ENCODE measurements at regions not wholly inside any gene's neighbourhood (a gene's known extent, or its start where the extent isn't known, plus 50 kb on each side); places are given as distances from the start of the nearest gene placed in this dataset.

GRCh38 chr14:98160901-98161300 is 1111.1 kb downstream of the BCL11B start:
- DNase-seq: no peak

- DNase-seq: no peak
Observed at GRCh38 chr14:98161356-98161755, 1110.6 kb downstream of the BCL11B start.

- DNase-seq: no peak
Observed at GRCh38 chr14:98162856-98163805, 1108.9 kb downstream of the BCL11B start.

- DNase-seq: no peak
Observed at GRCh38 chr14:98163873-98164272, 1108.1 kb downstream of the BCL11B start.

- no peak for DNase-seq
Observed at GRCh38 chr14:98165976-98166375, 1106.0 kb downstream of the BCL11B start.

DNA sequence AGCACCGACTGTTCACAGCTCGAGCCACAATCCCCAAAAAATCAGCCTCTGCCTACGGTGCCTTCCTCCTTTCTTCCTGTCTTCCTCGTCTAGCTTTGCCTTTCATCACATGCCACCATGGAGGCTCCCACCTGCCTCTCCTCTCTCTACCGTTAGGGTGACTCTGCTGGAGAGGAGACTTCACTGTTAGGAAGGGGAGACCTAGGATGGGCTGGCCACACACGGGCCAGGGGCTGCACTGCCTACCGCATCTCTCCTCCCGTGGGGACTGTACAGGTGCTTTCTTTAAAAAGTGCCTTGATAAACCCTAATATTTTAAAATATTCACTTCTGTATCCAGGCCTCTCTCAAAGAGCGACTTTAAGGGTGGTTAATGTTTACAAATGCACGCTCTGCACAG is 1104.7 kb downstream of the BCL11B start:
- no peak for DNase-seq

DNA sequence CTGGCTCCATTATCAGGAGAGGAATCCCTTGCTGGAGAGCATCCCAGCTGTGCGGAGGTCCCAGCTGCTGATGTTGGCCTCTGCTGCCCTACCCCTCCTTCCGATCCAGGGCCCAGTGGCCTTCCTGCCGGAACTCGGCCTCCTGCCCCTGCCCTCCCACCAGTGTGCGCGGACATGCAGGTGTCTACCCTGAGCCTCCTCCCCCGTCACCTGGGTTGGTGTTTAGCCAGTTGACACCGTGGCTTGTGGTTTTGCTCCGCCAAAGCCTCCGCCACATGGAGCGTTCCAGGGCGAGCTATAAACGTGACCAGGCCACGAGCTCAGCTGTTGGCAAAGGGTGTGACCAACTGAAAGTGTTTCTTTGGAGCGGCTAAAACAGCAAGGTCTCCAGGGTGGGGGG is 1104.3 kb downstream of the BCL11B start:
- no peak for DNase-seq

- DNase-seq: no peak
Observed at GRCh38 chr14:98168211-98168985, 1103.6 kb downstream of the BCL11B start.

GRCh38 chr14:98169170-98169587 is 1102.8 kb downstream of the BCL11B start:
- DNase-seq: no peak

- DNase-seq: no peak
Observed at GRCh38 chr14:98170575-98170974, 1101.4 kb downstream of the BCL11B start.

- no peak for DNase-seq
Observed at GRCh38 chr14:98171654-98172053, 1100.3 kb downstream of the BCL11B start.

DNA sequence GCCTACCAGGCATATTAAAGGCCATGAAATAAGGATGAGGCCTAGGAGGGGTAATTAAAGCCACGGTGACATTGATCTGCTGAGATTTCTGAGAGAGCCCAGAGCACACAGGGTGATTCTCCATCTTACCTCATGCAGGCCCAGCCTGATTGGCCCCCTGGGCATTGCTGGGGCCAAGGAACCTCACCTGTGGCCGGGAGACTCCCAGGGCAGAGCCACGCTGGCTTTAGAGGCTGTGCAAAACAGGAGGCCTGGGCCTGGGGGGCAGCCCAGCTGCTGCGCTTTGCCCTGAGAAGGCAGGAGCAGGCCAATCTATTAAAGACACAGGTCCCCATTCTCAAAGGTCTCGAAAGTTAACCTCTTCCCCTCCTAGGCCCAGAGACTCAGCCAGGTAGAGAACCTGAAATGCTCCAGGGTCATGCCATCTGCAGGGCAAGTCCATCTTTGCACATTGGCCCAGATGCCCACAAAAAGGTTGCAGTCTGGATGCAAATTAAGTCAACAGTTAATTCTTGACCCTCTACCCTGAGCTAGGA is 1099.7 kb downstream of the BCL11B start:
- DNase-seq: no peak

DNA sequence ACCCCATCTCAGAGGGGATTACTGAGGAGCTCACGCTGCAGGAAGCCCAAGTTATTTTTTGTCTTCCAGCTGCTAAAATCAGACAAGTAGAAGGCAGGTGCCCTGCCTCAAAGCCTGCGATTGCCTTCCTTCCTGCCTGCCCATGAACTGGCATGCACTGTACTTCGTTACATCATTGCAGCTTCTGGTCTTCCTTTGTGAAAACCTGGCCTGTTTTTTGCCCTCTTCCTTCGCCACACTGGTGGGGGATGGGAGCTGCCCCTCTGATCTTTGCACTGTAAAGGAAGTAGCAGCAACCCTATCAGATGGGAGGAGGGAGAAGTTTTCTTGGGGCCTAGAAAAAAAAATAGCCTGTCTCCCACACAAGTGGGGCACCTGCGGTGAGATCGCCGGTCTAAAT is 1098.7 kb downstream of the BCL11B start:
- DNase-seq: no peak

DNA sequence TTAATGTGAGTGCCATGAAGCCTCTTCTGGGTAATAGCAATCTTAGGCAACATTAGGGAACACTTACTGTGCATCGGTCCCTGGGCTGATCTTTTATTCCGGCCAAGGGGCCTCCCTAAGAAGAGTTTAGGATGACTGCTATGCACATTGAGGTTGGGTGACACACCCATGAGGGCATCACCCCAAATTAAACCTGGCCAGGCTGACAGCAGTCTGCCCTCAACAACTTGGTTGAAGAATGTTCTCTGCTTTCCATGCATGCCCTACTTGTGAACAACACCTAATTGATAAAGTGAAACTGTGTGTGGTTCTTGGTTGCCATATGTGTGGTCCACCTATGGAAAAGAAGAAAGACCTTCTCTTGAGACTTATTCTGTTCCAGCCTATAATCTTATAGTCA is 1098.0 kb downstream of the BCL11B start:
- DNase-seq: no peak

- DNase-seq: no peak
Observed at GRCh38 chr14:98175436-98175835, 1096.6 kb downstream of the BCL11B start.

DNA sequence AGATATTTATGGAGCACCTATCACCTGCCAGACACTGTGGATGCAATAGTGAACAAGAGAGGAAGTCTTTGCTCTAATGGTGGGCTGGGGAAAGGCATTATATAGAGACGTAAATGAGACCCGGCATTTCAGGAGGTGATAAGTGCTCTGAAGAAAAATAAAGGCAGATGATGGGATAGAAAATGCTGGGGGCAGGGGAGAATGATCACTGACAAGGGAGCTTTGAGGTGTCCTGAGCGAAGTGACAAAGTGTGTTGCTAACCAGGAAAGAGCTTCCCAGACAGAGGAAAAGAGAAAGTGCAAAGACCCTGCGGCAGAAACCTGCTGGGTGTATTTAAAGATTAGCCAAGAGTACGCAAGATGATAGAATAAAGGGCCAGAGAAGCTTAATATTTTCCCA is 1096.1 kb downstream of the BCL11B start:
- no peak for DNase-seq

DNA sequence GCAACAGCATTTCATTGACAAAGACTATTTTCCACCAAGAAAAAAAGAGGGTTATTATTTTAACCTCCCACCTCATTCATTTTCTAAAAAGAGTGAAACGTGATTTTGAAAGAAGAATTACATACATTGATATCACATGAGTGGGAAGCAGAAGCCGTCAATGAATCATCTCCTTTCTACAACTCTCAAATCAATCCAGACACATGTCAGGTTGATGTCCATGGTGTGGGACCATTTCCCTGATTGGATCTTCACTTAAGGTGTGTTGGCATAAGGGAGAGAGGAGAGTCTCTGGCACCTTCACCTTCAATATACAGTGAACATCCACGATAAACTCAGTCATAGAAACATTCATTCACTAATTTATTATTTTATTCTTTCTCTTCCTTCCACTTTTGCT is 1095.1 kb downstream of the BCL11B start:
- DNase-seq: no peak

- DNase-seq: peak; percentile 51
Observed at GRCh38 chr14:98177551-98177950, 1094.4 kb downstream of the BCL11B start.

GRCh38 chr14:98181241-98181640 is 1090.8 kb downstream of the BCL11B start:
- no peak for DNase-seq

DNA sequence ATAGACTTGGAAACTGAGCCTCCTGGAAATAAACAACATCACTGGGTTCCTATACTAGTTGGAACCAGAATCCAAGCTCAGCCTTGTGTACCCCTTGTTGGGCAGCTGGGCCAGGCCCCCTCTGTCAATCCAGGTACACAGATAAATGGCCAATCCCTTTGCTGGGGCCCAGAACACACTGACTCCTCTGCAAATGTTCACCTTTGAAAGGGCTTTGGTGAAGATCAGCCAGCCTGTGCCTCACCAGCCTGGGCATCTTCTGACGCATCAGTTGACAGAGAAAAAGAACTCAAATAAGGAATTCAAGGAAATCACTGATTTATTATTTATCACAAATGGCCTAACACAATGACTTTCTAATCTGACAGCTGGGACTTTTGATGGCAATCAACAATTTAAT is 1090.2 kb downstream of the BCL11B start:
- no peak for DNase-seq

GRCh38 chr14:98182393-98183055 is 1089.5 kb downstream of the BCL11B start:
- DNase-seq: peak; percentile 51

GRCh38 chr14:98183556-98183955 is 1088.4 kb downstream of the BCL11B start:
- no peak for DNase-seq

GRCh38 chr14:98184457-98184856 is 1087.5 kb downstream of the BCL11B start:
- no peak for DNase-seq
